Epithelial cell of esophagus (primary cell): ENCODE measurements at regions not wholly inside any gene's neighbourhood (a gene's known extent, or its start where the extent isn't known, plus 50 kb on each side); places are given as distances from the start of the nearest gene placed in this dataset.

Experiments used
- DNase-seq: peaks from one replicate; pipeline ENCODE4 v3.0.0; 2010; ENCODE audit warnings: low read depth
- H3K4me3 ChIP-seq: 2 replicates; pipeline ENCODE4 v1.5.1; 2011; ENCODE audit warnings: mild to moderate bottlenecking, low read length, control low read depth
- CTCF ChIP-seq: IDR thresholded peaks from 2 replicates; pipeline ENCODE4 v1.5.1; 2011; ENCODE audit warnings: low read depth, mild to moderate bottlenecking, low read length, control low read depth, inconsistent platforms; ENCODE audit not compliant: insufficient read depth; ENCODE audit errors: missing control alignments

- TF ChIP-seq CTCF = no peak
- H3K4me3 ChIP-seq = no peak overlapping the region
- no peak for DNase-seq
Observed at GRCh38 chr1:80891871-80892270, 908.9 kb upstream of the ADGRL2 start.

GRCh38 chr1:80882553-80882952, 918.2 kb upstream of the ADGRL2 start:
- peak; percentile 35 for DNase-seq

DNA sequence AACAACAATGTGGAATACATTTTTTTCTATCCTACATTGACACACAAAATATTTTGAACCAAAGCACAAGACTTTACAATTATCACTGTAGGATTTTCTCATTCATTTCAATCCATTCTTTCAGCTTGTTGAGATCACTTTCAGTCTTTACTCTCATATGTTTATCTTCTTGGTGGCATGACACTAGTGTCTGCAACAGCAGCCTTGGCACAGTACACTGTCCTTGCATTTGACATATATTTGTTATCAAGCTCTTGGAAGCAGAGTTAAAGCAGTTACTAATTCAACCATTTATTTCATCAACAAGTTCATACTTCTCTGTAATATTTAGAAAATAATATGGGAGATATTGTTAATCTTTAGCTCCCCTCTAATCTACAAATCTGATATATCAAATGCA, 922.4 kb upstream of the ADGRL2 start:
- no peak for TF ChIP-seq CTCF
- no peak overlapping the region for H3K4me3 ChIP-seq
- DNase-seq = no peak

More at GRCh38 chr1:80882553-80882952, 918.2 kb upstream of the ADGRL2 start:
- no peak for TF ChIP-seq CTCF
- H3K4me3 ChIP-seq = no peak overlapping the region

DNA sequence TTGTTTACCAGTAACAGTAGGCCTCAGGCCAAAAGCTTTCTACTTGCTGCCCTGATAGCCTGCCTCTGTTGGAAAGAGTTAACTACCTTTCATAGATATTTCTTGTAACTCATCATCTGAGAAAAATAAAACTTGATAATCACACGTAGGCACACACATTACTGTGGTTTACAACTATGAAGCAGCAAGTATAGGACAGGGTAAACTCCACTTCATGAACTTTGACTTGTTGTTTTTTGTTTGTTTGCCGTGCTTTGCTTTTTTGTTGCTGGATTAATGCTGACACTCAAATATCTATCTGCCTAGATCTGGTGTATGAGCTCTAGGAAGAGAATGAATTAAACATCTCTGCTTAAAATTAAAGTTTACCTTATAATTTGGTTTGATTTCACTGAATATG, 924.7 kb upstream of the ADGRL2 start:
- no peak for TF ChIP-seq CTCF
- DNase-seq = no peak
- no peak overlapping the region for H3K4me3 ChIP-seq

GRCh38 chr1:80869299-80869698, 931.4 kb upstream of the ADGRL2 start:
- no peak overlapping the region for H3K4me3 ChIP-seq
- TF ChIP-seq CTCF = no peak
- DNase-seq = no peak

DNA sequence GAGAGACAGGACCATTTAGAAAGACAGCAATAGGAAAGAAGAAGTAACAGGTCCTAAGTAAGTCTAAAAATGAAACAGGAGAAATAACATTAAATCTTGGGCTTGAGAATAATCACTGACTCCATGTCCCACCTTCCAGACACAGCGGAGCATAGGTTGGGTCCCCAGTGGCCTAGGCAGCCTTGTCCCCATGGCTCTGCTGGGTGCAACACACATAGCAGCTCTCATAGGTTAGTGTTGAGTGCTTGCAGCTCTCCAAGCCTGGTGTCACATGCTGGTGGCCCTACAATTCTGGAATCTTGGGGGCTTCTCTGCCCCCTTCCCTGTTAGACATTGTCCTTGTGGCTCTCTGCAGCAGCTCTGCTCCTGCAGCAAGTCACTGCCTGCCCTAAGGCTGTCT, 952.8 kb upstream of the ADGRL2 start:
- no peak for DNase-seq
- TF ChIP-seq CTCF = no peak
- no peak overlapping the region for H3K4me3 ChIP-seq

DNA sequence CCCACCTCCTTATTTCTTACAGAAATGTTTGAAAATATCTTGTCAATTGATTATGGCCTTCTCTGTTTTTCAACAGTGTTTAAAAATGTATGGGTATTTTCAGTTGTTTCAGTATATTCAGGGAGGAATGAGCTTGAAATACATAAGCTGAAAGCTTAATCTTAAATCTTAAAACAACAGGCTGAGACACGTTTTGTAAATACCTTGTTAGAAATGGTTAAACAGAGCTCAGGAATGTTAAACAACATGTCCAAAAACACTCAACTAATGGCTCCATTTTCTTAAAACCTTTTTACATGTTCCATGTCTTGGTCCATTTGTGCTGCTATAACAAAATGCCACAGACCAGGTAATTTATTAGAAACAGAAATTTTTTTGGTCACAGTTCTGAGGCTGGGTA, 953.8 kb upstream of the ADGRL2 start:
- peak; percentile 55 for DNase-seq
- no peak for TF ChIP-seq CTCF
- no peak overlapping the region for H3K4me3 ChIP-seq
